ENCODE measurements at regions not wholly inside any gene's neighbourhood (a gene's known extent, or its start where the extent isn't known, plus 50 kb on each side); places are given as distances from the start of the nearest gene placed in this dataset.

DNA sequence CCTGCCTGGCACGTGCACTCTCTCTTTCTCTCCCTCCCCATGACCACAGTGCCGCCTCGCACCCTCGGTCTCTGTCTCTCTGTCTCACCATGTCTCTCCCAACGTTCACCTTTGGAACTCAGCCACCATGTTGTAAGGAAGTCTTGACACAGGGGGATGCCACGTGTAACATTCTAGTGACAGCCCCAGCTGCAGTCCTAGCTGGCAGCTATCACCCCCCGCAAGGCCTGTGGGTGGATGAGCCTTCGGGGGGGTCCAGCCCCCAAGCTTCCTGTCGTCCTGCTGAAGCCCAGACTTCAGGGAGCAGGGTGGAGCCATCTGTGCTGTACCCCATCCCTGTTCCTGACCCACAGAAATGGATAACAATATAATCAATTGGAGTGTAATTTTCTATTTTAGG is 118.5 kb downstream of the SOX1 start:
- DNase-seq (ENCODE audit: low spot score, unreplicated experiment): no peak

GRCh38 chr13:112186091-112186490 is 119.1 kb downstream of the SOX1 start:
- Mint-ChIP-seq H3K4me1 (ENCODE audit: low read depth) (no peaks in the 10 kb centered on the region), H3K4me3 (ENCODE audit: low read depth) (no peak overlapping the region), H3K9me3 (ENCODE audit: low read depth) (no peaks in the 10 kb centered on the region)

More for the DNA sequence above, 118.5 kb downstream of the SOX1 start:
- H3K9me3 Mint-ChIP-seq (ENCODE audit: low read depth): no peaks in the 10 kb centered on the region
- H3K4me3 Mint-ChIP-seq (ENCODE audit: low read depth): no peak overlapping the region
- no peaks in the 10 kb centered on the region for H3K4me1 Mint-ChIP-seq (ENCODE audit: low read depth)
- H3K27me3 Mint-ChIP-seq: peaks cover 23% of the 10 kb centered on the region
- TF ChIP-seq CTCF (IDR thresholded peaks at IDR 0.05; ENCODE audit: unreplicated experiment): no peak
- H3K27ac Mint-ChIP-seq: no peak overlapping the region
- H3K36me3 Mint-ChIP-seq (ENCODE audit: insufficient read depth): no peaks in the 10 kb centered on the region

GRCh38 chr13:112187527-112188297 is 120.8 kb downstream of the SOX1 start:
- Mint-ChIP-seq H3K4me1 (ENCODE audit: low read depth) (no peaks in the 10 kb centered on the region), H3K27ac (no peak overlapping the region), H3K36me3 (ENCODE audit: insufficient read depth) (no peaks in the 10 kb centered on the region), H3K4me3 (ENCODE audit: low read depth) (no peak overlapping the region), H3K9me3 (ENCODE audit: low read depth) (peaks cover 11% of the 10 kb centered on the region), H3K27me3 (peaks cover 27% of the 10 kb centered on the region)
- no peak for DNase-seq (ENCODE audit: low spot score, unreplicated experiment)
- TF ChIP-seq CTCF (IDR thresholded peaks at IDR 0.05; ENCODE audit: unreplicated experiment): peak; percentile 14

More at GRCh38 chr13:112186091-112186490, 119.1 kb downstream of the SOX1 start:
- no peak for TF ChIP-seq CTCF (IDR thresholded peaks at IDR 0.05; ENCODE audit: unreplicated experiment)
- Mint-ChIP-seq H3K36me3 (ENCODE audit: insufficient read depth) (no peaks in the 10 kb centered on the region), H3K27ac (no peak overlapping the region), H3K27me3 (peaks cover 17% of the 10 kb centered on the region)
- DNase-seq (ENCODE audit: low spot score, unreplicated experiment): no peak

DNA sequence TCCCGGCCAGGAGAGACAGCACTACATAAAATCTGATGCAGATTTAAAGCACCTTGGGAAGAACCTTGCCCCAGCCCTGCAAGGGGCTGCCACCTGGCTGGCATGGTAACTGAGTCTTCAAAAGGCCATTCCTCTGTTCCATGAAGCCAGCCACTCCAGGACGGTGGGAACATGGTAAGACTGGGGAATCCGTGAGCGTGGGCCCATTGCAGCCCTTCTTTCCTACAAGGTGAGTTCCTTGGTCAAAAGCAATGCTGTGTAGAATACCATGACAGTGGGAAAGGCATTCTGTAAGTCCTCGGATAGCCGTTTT is 121.3 kb downstream of the SOX1 start:
- no peak for DNase-seq (ENCODE audit: low spot score, unreplicated experiment)
- TF ChIP-seq CTCF (IDR thresholded peaks at IDR 0.05; ENCODE audit: unreplicated experiment): no peak
- peaks cover 17% of the 10 kb centered on the region for H3K9me3 Mint-ChIP-seq (ENCODE audit: low read depth)
- peaks cover 33% of the 10 kb centered on the region for H3K27me3 Mint-ChIP-seq
- no peaks in the 10 kb centered on the region for H3K4me1 Mint-ChIP-seq (ENCODE audit: low read depth)
- no peak overlapping the region for H3K27ac Mint-ChIP-seq
- no peaks in the 10 kb centered on the region for H3K36me3 Mint-ChIP-seq (ENCODE audit: insufficient read depth)
- H3K4me3 Mint-ChIP-seq (ENCODE audit: low read depth): no peak overlapping the region

GRCh38 chr13:112193463-112194166 is 126.7 kb downstream of the SOX1 start:
- Mint-ChIP-seq H3K4me3 (ENCODE audit: low read depth) (no peak overlapping the region), H3K9me3 (ENCODE audit: low read depth) (peaks cover 17% of the 10 kb centered on the region), H3K36me3 (ENCODE audit: insufficient read depth) (no peaks in the 10 kb centered on the region), H3K4me1 (ENCODE audit: low read depth) (no peaks in the 10 kb centered on the region), H3K27ac (no peak overlapping the region), H3K27me3 (peaks cover 52% of the 10 kb centered on the region)
- TF ChIP-seq CTCF (IDR thresholded peaks at IDR 0.05; ENCODE audit: unreplicated experiment): no peak
- no peak for DNase-seq (ENCODE audit: low spot score, unreplicated experiment)
